HG02571 (cell line): ENCODE measurements at regions not wholly inside any gene's neighbourhood (a gene's known extent, or its start where the extent isn't known, plus 50 kb on each side); places are given as distances from the start of the nearest gene placed in this dataset.

Experiments used
- ATAC-seq: cut with Tn5 transposase; IDR thresholded peaks from one replicate; pipeline ENCODE4 v1.9.1; 2021; ENCODE audit warnings: mild to moderate bottlenecking, moderate library complexity; ENCODE audit not compliant: unreplicated experiment

- ATAC-seq, result no peak
Measured at GRCh38 chr9:104429031-104429546, 75.0 kb upstream of the OR13F1 start.

DNA sequence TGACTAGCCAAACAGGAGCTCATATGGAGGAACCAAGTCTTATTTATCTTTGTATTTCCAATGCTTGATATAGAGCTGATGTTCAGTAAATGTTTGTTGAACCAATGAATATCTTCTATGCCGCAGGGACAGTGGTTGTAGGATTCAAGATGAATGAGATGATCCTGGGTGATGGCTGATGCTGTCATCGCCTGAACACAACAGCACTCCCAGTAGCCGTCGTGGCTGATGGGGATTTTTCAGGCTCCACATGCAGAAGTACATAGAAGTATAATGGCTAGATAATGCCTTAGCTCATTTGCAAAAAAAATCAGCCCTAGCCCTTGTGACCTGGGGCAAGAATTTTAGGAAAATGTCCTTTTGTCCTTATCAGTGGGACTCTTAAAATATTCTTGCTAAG lies 69.0 kb upstream of the OR13F1 start:
- no peak for ATAC-seq

GRCh38 chr9:104448036-104448435 lies 56.0 kb upstream of the OR13F1 start:
- no peak for ATAC-seq
